Kidney glomerular epithelial cell (primary cell): ENCODE measurements at regions not wholly inside any gene's neighbourhood (a gene's known extent, or its start where the extent isn't known, plus 50 kb on each side); places are given as distances from the start of the nearest gene placed in this dataset.
A peak's percentile ranks its signal among the peaks of the same experiment; 100 is the strongest.

Experiments used
- DNase-seq: peaks from one replicate; lab custom pipeline; 2025; lab: John Stamatoyannopoulos, UW

DNA sequence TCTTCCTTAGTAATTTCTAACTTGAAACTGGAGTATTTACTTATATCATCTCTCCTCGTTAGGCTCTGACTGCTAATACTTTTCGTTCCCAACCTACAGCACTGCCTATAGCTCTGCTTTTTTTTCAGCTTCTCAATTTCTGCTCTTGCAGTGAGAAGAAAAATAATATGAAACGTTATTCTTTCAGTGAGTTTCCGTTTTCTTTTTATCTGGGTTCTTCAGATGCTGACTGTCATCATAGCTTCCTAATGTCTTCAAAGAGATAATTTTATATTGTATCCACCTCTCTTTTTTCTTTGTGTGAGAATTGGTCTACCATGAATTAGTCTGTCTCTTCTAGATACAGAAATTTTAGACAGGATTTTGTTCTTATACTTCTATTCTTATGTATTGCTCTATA, 454.9 kb downstream of the LMO7 start:
- no peak for DNase-seq

DNA sequence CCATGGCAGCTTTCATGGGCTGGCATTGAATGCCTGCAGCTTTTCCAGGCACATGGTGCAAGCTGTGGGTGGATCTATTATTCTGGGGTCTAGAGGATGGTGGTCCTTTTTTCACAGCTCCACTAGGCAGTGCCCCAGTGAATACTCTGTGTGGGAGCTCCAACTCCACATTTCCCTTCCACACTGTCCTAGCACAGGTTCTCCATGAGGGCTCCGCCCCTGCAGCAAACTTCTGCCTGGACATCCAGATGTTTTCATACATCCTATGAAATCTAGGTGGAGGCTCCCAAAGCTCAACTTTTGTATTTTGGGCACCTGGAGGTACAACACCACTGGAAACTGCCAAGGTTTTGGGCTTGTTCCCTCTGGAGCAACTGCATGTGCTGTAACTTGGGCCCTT, 450.6 kb downstream of the LMO7 start:
- DNase-seq = no peak

- DNase-seq = no peak
Observed at GRCh38 chr13:76067850-76068249, 431.7 kb downstream of the LMO7 start.

DNA sequence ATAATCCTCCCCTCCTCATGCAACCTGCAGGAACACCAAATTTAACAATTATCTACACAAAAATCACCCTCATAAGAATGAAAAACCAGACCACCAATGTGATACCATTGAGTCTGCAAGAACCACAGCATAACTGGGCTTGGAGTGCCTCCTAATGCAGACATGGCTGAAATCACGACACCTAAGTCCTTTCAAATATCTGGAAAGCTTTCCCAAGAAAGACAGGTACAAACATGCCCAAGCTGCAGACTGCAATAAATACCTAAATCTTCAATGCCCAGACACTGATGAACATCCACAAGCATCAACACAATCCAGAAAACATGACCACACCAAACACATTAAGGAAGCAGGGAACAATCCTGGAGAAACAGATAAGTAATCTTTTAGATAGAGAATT, 417.1 kb downstream of the LMO7 start:
- no peak for DNase-seq

- DNase-seq = no peak
Observed at GRCh38 chr13:76049376-76049746, 413.2 kb downstream of the LMO7 start.

- DNase-seq = no peak
Observed at GRCh38 chr13:76048675-76049375, 412.7 kb downstream of the LMO7 start.

DNA sequence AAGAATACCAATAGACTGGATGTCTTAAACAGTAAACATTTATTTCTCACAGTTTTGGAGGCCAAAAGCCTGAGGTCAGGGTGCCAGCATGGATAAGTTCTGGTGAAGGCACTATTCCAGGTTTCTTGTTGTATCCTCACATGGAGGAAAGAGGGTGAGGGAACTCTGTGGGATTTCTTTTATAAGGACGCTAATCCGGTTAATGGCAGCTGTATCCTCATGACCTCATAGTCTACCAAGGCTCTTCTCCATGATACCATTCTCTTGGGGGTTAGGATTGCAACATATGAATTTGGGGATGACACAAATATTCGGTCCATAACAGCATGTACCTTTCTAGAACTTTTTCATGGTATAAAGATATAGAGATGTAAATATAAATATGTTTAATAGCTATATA, 412.0 kb downstream of the LMO7 start:
- DNase-seq = no peak

GRCh38 chr13:76043874-76044273, 407.7 kb downstream of the LMO7 start:
- DNase-seq = no peak

GRCh38 chr13:76038920-76039716, 403.0 kb downstream of the LMO7 start:
- no peak for DNase-seq

- DNase-seq = no peak
Observed at GRCh38 chr13:76036176-76036575, 400.0 kb downstream of the LMO7 start.

DNA sequence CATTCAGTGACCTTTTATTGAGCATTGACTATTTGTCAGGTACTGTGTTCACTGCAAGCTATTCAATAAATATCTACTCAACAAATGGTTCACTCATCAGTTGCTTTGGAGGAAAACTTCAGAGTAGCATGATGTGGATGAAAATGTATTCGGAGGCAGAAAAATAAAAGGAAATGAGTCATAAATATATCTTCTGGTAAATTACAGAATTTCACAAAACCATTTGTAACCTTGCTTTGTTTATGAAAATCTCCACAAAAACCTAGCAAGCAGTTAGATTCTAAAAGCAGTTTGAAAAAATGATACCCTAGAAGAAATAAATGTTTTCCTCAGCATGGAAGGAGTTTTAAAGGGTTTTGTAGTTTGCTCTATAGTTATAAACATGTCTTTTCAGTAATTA, 399.6 kb downstream of the LMO7 start:
- no peak for DNase-seq

- DNase-seq = no peak
Observed at GRCh38 chr13:76029706-76030105, 393.6 kb downstream of the LMO7 start.

GRCh38 chr13:76029088-76029487, 393.0 kb downstream of the LMO7 start:
- no peak for DNase-seq

GRCh38 chr13:76027131-76027530, 391.0 kb downstream of the LMO7 start:
- DNase-seq = no peak

DNA sequence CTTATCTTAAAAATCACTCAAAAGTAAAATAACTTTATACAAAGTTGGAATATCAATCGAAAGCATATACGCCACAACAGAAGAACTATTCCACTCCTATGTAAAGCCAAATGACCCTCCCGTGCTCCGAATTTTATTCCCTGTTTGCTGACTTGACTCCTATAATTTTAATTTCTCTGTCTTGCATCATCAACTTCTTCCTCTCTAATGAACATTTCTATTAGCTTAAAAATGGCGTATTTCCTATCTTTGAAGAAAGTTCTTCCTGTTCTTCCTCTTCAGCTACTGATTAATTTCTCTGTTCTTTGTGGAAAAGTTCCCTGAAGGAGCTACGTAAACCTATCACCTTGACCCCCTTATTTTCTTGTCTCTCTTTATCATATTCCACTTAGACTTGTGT, 389.3 kb downstream of the LMO7 start:
- DNase-seq = no peak

DNA sequence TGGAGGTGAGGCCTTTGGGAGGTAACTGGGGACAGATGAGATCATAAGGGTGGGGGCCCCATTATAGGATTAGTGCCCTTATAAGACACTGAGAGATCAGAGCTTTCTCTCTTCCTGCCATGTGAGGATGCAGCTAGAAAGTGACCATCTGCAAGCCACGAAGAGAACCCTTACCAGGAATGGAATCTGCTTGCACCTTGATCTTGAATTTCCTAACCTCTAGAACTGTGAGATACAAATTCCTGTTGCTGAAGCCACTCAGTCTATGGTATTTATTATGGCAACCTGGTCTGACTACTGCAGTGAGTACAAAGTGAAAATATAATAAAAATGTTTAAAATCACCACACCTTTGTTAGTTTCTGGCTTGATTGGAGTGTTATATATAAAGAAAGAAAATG, 388.0 kb downstream of the LMO7 start:
- DNase-seq = no peak

GRCh38 chr13:76023652-76024051, 387.5 kb downstream of the LMO7 start:
- no peak for DNase-seq

GRCh38 chr13:76020421-76020955, 384.4 kb downstream of the LMO7 start:
- DNase-seq = no peak

DNA sequence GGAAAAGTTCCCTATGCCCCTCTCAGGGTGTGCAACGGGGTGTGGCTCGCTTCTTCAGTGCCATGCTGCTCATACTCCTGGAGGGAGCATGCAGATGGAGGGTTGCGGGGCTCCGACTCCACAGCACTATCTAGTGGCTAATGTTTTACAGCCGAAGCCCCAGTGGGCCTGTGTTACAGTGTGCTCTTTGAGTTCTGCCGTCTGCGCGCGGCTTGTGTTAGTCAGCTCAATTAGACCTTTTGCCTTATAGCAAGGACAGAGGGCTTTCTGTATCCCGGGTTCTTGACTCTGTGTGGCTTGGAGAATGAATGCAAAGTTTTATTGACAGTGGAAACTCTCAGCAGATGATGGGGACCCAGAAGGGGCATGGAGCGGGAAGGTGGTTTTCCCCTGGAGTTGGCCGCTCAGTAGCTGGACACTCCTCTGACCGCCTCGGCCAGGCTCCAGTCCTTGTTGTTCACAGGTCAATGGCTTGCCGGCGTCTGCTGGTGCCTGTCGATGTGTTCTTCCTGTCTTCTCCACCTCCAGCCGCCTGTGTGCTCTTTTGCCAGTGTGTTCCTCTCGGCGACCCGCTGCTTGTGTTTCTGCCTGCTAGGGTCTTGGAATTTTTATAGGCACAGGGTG, 383.4 kb downstream of the LMO7 start:
- no peak for DNase-seq

DNA sequence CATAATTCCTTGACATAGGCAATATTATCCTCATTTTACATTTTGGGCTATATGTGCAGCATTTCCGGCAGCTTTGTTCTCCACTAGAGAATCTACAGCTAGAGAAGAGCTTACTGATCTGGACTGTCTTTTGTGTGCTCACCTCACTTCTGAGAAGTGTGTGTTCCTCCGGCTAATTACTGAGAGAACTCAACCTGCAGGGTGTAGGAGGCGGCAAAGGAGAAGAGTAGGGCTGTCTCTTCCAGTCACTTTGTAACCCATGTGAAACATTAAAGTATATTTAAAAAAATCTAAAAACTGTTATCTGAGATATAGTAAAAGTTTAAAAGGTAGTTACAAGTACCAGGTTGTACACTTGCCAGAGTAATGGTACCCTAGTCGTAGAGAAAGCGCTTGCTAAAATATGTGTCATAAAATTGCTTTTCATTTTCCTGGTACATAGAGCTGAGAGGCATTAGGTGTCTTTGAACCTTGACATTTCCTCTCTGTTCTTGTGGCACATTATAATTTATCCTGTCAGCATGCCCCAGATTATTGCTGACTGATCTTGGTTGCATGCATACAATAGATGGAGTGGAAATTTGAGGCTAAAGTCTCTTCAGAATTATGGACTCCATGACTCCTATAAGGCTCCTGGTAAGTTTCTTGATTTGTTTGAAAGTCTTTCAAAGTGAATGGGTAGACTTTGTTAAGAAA, 381.9 kb downstream of the LMO7 start:
- DNase-seq = no peak

DNA sequence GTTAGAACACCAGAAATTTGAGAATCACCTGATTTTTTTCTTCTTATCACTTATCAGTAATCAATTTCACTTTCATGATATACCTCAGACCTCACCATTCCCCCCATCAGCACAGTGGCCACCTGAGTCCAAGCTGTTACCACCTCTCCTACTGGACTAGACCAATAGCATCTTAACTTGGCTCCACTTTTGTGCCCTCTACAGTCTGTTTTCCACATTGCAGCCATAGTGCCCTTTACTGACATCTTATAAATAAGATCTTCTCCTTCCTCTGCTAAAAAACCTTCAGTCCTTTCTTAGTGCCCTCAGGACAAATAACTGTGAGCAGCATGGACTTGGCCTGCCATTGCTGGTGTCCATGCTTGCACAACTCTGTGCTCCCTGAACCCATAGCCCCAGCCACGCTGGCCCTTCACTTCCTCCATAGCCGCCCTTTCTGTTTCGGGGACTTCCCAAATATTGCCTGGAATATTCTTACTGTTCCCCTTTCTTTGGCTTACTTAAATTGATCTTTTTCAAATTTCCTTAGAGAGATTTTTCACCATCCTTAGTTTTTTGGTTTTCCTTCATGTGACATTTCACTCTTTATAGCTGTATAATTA, 380.8 kb downstream of the LMO7 start:
- peak; percentile 24 for DNase-seq
